ENCODE measurements at regions not wholly inside any gene's neighbourhood (a gene's known extent, or its start where the extent isn't known, plus 50 kb on each side); places are given as distances from the start of the nearest gene placed in this dataset.

- no peaks in the 10 kb centered on the region for H3K23me2 ChIP-seq (ENCODE audit: low read depth, low read length)
- no peak overlapping the region for H3K18ac ChIP-seq (ENCODE audit: extremely low read depth, low read length)
- H2BK20ac ChIP-seq (ENCODE audit: low read length): no peak overlapping the region
- no peaks in the 10 kb centered on the region for H3K79me2 ChIP-seq (ENCODE audit: control insufficient read depth in 1 of 2, insufficient read depth in 2 of 2, low read length in 2 of 2)
- POLR2A ChIA-PET (ENCODE audit: partially characterized antibody): no interaction called here
- CTCF ChIA-PET (ENCODE audit: partially characterized antibody): no interaction called here
- no peaks in the 10 kb centered on the region for H3K36me3 ChIP-seq (ENCODE audit: control insufficient read depth in 2 of 4, insufficient read depth in 4 of 4, low read length in 3 of 4)
- no peak overlapping the region for H3K4ac ChIP-seq (replicated peaks; ENCODE audit: insufficient read length, low read depth, low read length)
- 93% methylated on average over 2 of the region's 2 CpGs; no CpG with 5 or more reads in 1 of the 2 experiments for WGBS, 2 experiments (ENCODE audit: extremely low coverage in 1 of 2, insufficient coverage in 1 of 2, insufficient read length in 1 of 2, insufficient replicate concordance in 2 of 2, low coverage in 1 of 2, low lambda C conversion rate in 2 of 2, missing lambda C conversion rate in 1 of 2)
- H3K4me3 ChIP-seq (ENCODE audit: extremely low read depth in 1 of 4, insufficient read depth in 2 of 4, low read depth in 3 of 4, low read length in 4 of 4): no peak overlapping the region
- no peak overlapping the region for H2BK12ac ChIP-seq (ENCODE audit: low read depth, low read length)
- no peak overlapping the region for H3K56ac ChIP-seq (replicated peaks; ENCODE audit: insufficient read length, low read depth, low read length)
- no peak overlapping the region for H2BK15ac ChIP-seq (ENCODE audit: low read length)
- no peak overlapping the region for H2BK120ac ChIP-seq (replicated peaks; ENCODE audit: low read depth, low read length)
- no peaks in the 10 kb centered on the region for H3K27me3 ChIP-seq (replicated peaks in 1 of 4; ENCODE audit: control insufficient read depth in 3 of 4, extremely low read depth in 1 of 4, insufficient read depth in 3 of 4, low read length in 3 of 4)
- H3K4me2 ChIP-seq (ENCODE audit: insufficient read depth in 1 of 2, low read depth in 2 of 2, low read length in 2 of 2): no peak overlapping the region
- no peaks in the 10 kb centered on the region for H3K4me1 ChIP-seq (replicated peaks in 1 of 4; ENCODE audit: control insufficient read depth in 3 of 4, insufficient read depth in 4 of 4, low read length in 3 of 4)
- no peak overlapping the region for H2BK5ac ChIP-seq (ENCODE audit: low read depth, low read length)
- H3K79me1 ChIP-seq (ENCODE audit: low read depth, low read length): no peaks in the 10 kb centered on the region
- H3K9me3 ChIP-seq (ENCODE audit: insufficient read depth in 2 of 2, low read depth in 1 of 2, low read length in 1 of 2): peaks cover 5 to 8% of the 10 kb centered on the region in 2 experiments; a peak in 2 of 4 replicates
- H4K20me1 ChIP-seq (replicated peaks in 1 of 2; ENCODE audit: control insufficient read depth in 1 of 2, insufficient read depth in 2 of 2, low read length in 2 of 2): no peaks in the 10 kb centered on the region
- H4K91ac ChIP-seq (replicated peaks; ENCODE audit: insufficient read length, low read length): no peak overlapping the region
- no peak overlapping the region for H3K14ac ChIP-seq (ENCODE audit: insufficient read length)
- no peak overlapping the region for H3K27ac ChIP-seq (ENCODE audit: low read depth, low read length)
- H2AFZ ChIP-seq (ENCODE audit: low read length): no peak overlapping the region
- H4K5ac ChIP-seq (ENCODE audit: insufficient read length, low read depth, low read length): no peak overlapping the region
- no peak overlapping the region for H4K8ac ChIP-seq (ENCODE audit: extremely low read depth, insufficient read depth, low read length)
- H3K23ac ChIP-seq (ENCODE audit: insufficient read length): no peak overlapping the region
- FAIRE-seq: no peak
- no peak overlapping the region for H3K9ac ChIP-seq (replicated peaks in 1 of 4; ENCODE audit: extremely low read depth in 1 of 4, low read depth in 3 of 4, low read length in 3 of 4)
- H2AK5ac ChIP-seq (ENCODE audit: low read depth, low read length): no peak overlapping the region
- DNase-seq (ENCODE audit: low read depth in 1 of 2, low spot score in 2 of 2): no peak
- TF ChIP-seq BRCA1 (IDR thresholded peaks at IDR 0.05; ENCODE audit: low read depth, low read length) (no peak), KDM5A (IDR thresholded peaks at IDR 0.05; ENCODE audit: low read length) (no peak), TEAD4 (IDR thresholded peaks at IDR 0.05; ENCODE audit: low read depth, low read length) (no peak), SIX5 (IDR thresholded peaks at IDR 0.05; ENCODE audit: low read depth, low read length) (no peak), JUN (IDR thresholded peaks at IDR 0.05; ENCODE audit: low read depth, low read length) (no peak)
Measured at GRCh38 chr1:219038398-219038797, 135.3 kb upstream of the LYPLAL1 start.
